ENCODE measurements at regions not wholly inside any gene's neighbourhood (a gene's known extent, or its start where the extent isn't known, plus 50 kb on each side); places are given as distances from the start of the nearest gene placed in this dataset.

GRCh38 chr12:31859232-31859977 lies 99.8 kb upstream of the RESF1 start:
- Mint-ChIP-seq H3K27ac (no peak overlapping the region), H3K9me3 (peaks cover 20% of the 10 kb centered on the region), H3K27me3 (no peaks in the 10 kb centered on the region), H3K4me1 (peaks cover 1% of the 10 kb centered on the region), H3K36me3 (peaks cover 10% of the 10 kb centered on the region), H3K4me3 (no peak overlapping the region)
- no peak for ATAC-seq (ENCODE audit: low read depth)
- no peak for DNase-seq
- POLR2A ChIA-PET: interaction anchor here (0.6 kb wide), 1 partner anchor 199 kb away, joined by 5 read pairs; no protein-coding TSS in a partner anchor

- POLR2A ChIA-PET: no interaction called here
- no peaks in the 10 kb centered on the region for H3K27me3 Mint-ChIP-seq
- peaks cover 33% of the 10 kb centered on the region for H3K9me3 Mint-ChIP-seq
- peaks cover 1% of the 10 kb centered on the region for H3K4me1 Mint-ChIP-seq
- DNase-seq: no peak
- no peak overlapping the region for H3K4me3 Mint-ChIP-seq
- peaks cover 20% of the 10 kb centered on the region for H3K36me3 Mint-ChIP-seq
- no peak overlapping the region for H3K27ac Mint-ChIP-seq
- ATAC-seq (ENCODE audit: low read depth): no peak
These were observed 103.8 kb upstream of the RESF1 start for GRCh38 chr12:31855427-31855826.

GRCh38 chr12:31853977-31854376 lies 105.2 kb upstream of the RESF1 start:
- peaks cover 20% of the 10 kb centered on the region for H3K36me3 Mint-ChIP-seq
- POLR2A ChIA-PET: no interaction called here
- H3K4me1 Mint-ChIP-seq: no peaks in the 10 kb centered on the region
- no peak overlapping the region for H3K27ac Mint-ChIP-seq
- no peak for ATAC-seq (ENCODE audit: low read depth)
- DNase-seq: no peak
- no peak overlapping the region for H3K4me3 Mint-ChIP-seq
- H3K9me3 Mint-ChIP-seq: peaks cover 26% of the 10 kb centered on the region
- no peaks in the 10 kb centered on the region for H3K27me3 Mint-ChIP-seq

GRCh38 chr12:31853520-31853919 lies 105.7 kb upstream of the RESF1 start:
- no peak for ATAC-seq (ENCODE audit: low read depth)
- H3K27me3 Mint-ChIP-seq: no peaks in the 10 kb centered on the region
- no peak for DNase-seq
- POLR2A ChIA-PET: no interaction called here
- no peaks in the 10 kb centered on the region for H3K4me1 Mint-ChIP-seq
- peaks cover 26% of the 10 kb centered on the region for H3K9me3 Mint-ChIP-seq
- H3K4me3 Mint-ChIP-seq: no peak overlapping the region
- peaks cover 23% of the 10 kb centered on the region for H3K36me3 Mint-ChIP-seq
- no peak overlapping the region for H3K27ac Mint-ChIP-seq

- H3K27ac Mint-ChIP-seq: no peak overlapping the region
- no peak overlapping the region for H3K4me3 Mint-ChIP-seq
- ATAC-seq (ENCODE audit: low read depth) (no peak), DNase-seq (no peak)
- no peaks in the 10 kb centered on the region for H3K27me3 Mint-ChIP-seq
- peaks cover 19% of the 10 kb centered on the region for H3K36me3 Mint-ChIP-seq
- POLR2A ChIA-PET: no interaction called here
- no peaks in the 10 kb centered on the region for H3K4me1 Mint-ChIP-seq
- peaks cover 34% of the 10 kb centered on the region for H3K9me3 Mint-ChIP-seq
These were observed 108.9 kb upstream of the RESF1 start for GRCh38 chr12:31850268-31850667.

- no peaks in the 10 kb centered on the region for H3K27me3 Mint-ChIP-seq
- peaks cover 30% of the 10 kb centered on the region for H3K9me3 Mint-ChIP-seq
- H3K4me3 Mint-ChIP-seq: no peak overlapping the region
- DNase-seq (no peak), ATAC-seq (ENCODE audit: low read depth) (no peak)
- POLR2A ChIA-PET: no interaction called here
- H3K4me1 Mint-ChIP-seq: no peaks in the 10 kb centered on the region
- H3K27ac Mint-ChIP-seq: no peak overlapping the region
- peaks cover 19% of the 10 kb centered on the region for H3K36me3 Mint-ChIP-seq
These were observed 110.0 kb upstream of the RESF1 start for GRCh38 chr12:31849090-31849687.

- Mint-ChIP-seq H3K36me3 (peaks cover 17% of the 10 kb centered on the region), H3K4me3 (no peak overlapping the region), H3K27ac (no peak overlapping the region), H3K27me3 (no peaks in the 10 kb centered on the region), H3K4me1 (no peaks in the 10 kb centered on the region), H3K9me3 (peaks cover 28% of the 10 kb centered on the region)
- DNase-seq (no peak), ATAC-seq (ENCODE audit: low read depth) (no peak)
- POLR2A ChIA-PET: interaction anchor here (0.7 kb wide), 1 partner anchor 66 kb away, joined by 3 read pairs; no protein-coding TSS in a partner anchor
These were observed 112.8 kb upstream of the RESF1 start for GRCh38 chr12:31846405-31846804.

- H3K27me3 Mint-ChIP-seq: no peaks in the 10 kb centered on the region
- POLR2A ChIA-PET: no interaction called here
- H3K9me3 Mint-ChIP-seq: peaks cover 24% of the 10 kb centered on the region
- H3K4me3 Mint-ChIP-seq: no peak overlapping the region
- DNase-seq (no peak), ATAC-seq (ENCODE audit: low read depth) (no peak)
- H3K36me3 Mint-ChIP-seq: peaks cover 12% of the 10 kb centered on the region
- no peaks in the 10 kb centered on the region for H3K4me1 Mint-ChIP-seq
- H3K27ac Mint-ChIP-seq: no peak overlapping the region
These were observed 113.4 kb upstream of the RESF1 start for GRCh38 chr12:31845613-31846322.

- POLR2A ChIA-PET: no interaction called here
- H3K36me3 Mint-ChIP-seq: peaks cover 11% of the 10 kb centered on the region
- H3K9me3 Mint-ChIP-seq: peaks cover 24% of the 10 kb centered on the region
- H3K27ac Mint-ChIP-seq: no peak overlapping the region
- no peaks in the 10 kb centered on the region for H3K4me1 Mint-ChIP-seq
- no peak overlapping the region for H3K4me3 Mint-ChIP-seq
- ATAC-seq (ENCODE audit: low read depth) (no peak), DNase-seq (no peak)
- H3K27me3 Mint-ChIP-seq: no peaks in the 10 kb centered on the region
These were observed 114.7 kb upstream of the AMN1 start for GRCh38 chr12:31843398-31844095.

- Mint-ChIP-seq H3K9me3 (peaks cover 25% of the 10 kb centered on the region), H3K4me1 (peaks cover 8% of the 10 kb centered on the region), H3K4me3 (no peak overlapping the region), H3K27me3 (no peaks in the 10 kb centered on the region), H3K36me3 (peaks cover 29% of the 10 kb centered on the region), H3K27ac (no peak overlapping the region)
- ATAC-seq (ENCODE audit: low read depth): no peak
- no peak for DNase-seq
- POLR2A ChIA-PET: no interaction called here
These were observed 109.1 kb upstream of the AMN1 start for GRCh38 chr12:31837913-31838312.

- POLR2A ChIA-PET: no interaction called here
- H3K4me1 Mint-ChIP-seq: peaks cover 16% of the 10 kb centered on the region
- ATAC-seq (ENCODE audit: low read depth) (no peak), DNase-seq (no peak)
- peaks cover 49% of the 10 kb centered on the region for H3K36me3 Mint-ChIP-seq
- H3K27ac Mint-ChIP-seq: no peak overlapping the region
- peaks cover 36% of the 10 kb centered on the region for H3K9me3 Mint-ChIP-seq
- no peak overlapping the region for H3K4me3 Mint-ChIP-seq
- no peaks in the 10 kb centered on the region for H3K27me3 Mint-ChIP-seq
These were observed 106.6 kb upstream of the AMN1 start for GRCh38 chr12:31835276-31835882.

- peaks cover 56% of the 10 kb centered on the region for H3K36me3 Mint-ChIP-seq
- no peak for ATAC-seq (ENCODE audit: low read depth)
- DNase-seq: no peak
- no peak overlapping the region for H3K27ac Mint-ChIP-seq
- peaks cover 16% of the 10 kb centered on the region for H3K4me1 Mint-ChIP-seq
- POLR2A ChIA-PET: no interaction called here
- H3K9me3 Mint-ChIP-seq: peaks cover 40% of the 10 kb centered on the region
- no peaks in the 10 kb centered on the region for H3K27me3 Mint-ChIP-seq
- no peak overlapping the region for H3K4me3 Mint-ChIP-seq
These were observed 105.3 kb upstream of the AMN1 start for GRCh38 chr12:31834150-31834549.

Measured in activated naive CD8-positive, alpha-beta T cell treated with anti-CD3 and anti-CD28 coated beads, Interleukin-2, amount 10 ng/mL, durations not matched to agents 7 days and 5 days (primary cell).